H7 (cell line): ENCODE measurements at regions not wholly inside any gene's neighbourhood (a gene's known extent, or its start where the extent isn't known, plus 50 kb on each side); places are given as distances from the start of the nearest gene placed in this dataset.

Experiments
- DNase-seq: peaks from one replicate; pipeline ENCODE4 v3.0.0; 2012
- H3K27me3 ChIP-seq: 2 replicates; pipeline ENCODE4 v1.6.0; 2011; ENCODE audit warnings: mild to moderate bottlenecking, low read length; ENCODE audit not compliant: control insufficient read depth, insufficient read depth
- H3K36me3 ChIP-seq: replicated peaks from 2 replicates; pipeline ENCODE4 v1.5.1; 2011; ENCODE audit warnings: low read length; ENCODE audit not compliant: control insufficient read depth, insufficient read depth
- H3K4me3 ChIP-seq: 2 replicates; pipeline ENCODE4 v1.5.1; 2011; ENCODE audit warnings: low read depth, mild to moderate bottlenecking, control low read depth, low read length, moderate library complexity; ENCODE audit not compliant: insufficient read depth

- no peaks in the 10 kb centered on the region for H3K36me3 ChIP-seq
- DNase-seq: no peak
- no peak overlapping the region for H3K4me3 ChIP-seq
- H3K27me3 ChIP-seq: no peaks in the 10 kb centered on the region; the same call in 1 of the 2 replicates
These were observed 295.4 kb downstream of the RRAGC start for GRCh38 chr1:38563942-38564735.

GRCh38 chr1:38561725-38562124 is 297.8 kb downstream of the RRAGC start:
- no peaks in the 10 kb centered on the region; the same call in 1 of the 2 replicates for H3K27me3 ChIP-seq
- no peaks in the 10 kb centered on the region for H3K36me3 ChIP-seq
- DNase-seq: no peak
- H3K4me3 ChIP-seq: no peak overlapping the region

- H3K27me3 ChIP-seq: no peaks in the 10 kb centered on the region; the same call in 1 of the 2 replicates
These were observed 298.5 kb downstream of the RRAGC start for GRCh38 chr1:38561110-38561509.

GRCh38 chr1:38560457-38560856 is 299.1 kb downstream of the RRAGC start:
- no peak for DNase-seq
- Histone ChIP-seq H3K27me3 (no peaks in the 10 kb centered on the region; the same call in 1 of the 2 replicates), H3K36me3 (no peaks in the 10 kb centered on the region), H3K4me3 (no peak overlapping the region)

More at GRCh38 chr1:38561110-38561509, 298.5 kb downstream of the RRAGC start:
- H3K36me3 ChIP-seq: no peaks in the 10 kb centered on the region
- no peak overlapping the region for H3K4me3 ChIP-seq
- DNase-seq: no peak

- H3K27me3 ChIP-seq: no peaks in the 10 kb centered on the region; the same call in 1 of the 2 replicates
- peak overlapping the region; percentile 29 for H3K4me3 ChIP-seq
- H3K36me3 ChIP-seq: no peaks in the 10 kb centered on the region
- peak; percentile 73 for DNase-seq
These were observed 300.0 kb downstream of the RRAGC start for GRCh38 chr1:38559446-38560165.

GRCh38 chr1:38558500-38559445 is 300.8 kb downstream of the RRAGC start:
- Histone ChIP-seq H3K4me3 (peak overlapping the region; percentile 29), H3K36me3 (no peaks in the 10 kb centered on the region), H3K27me3 (no peaks in the 10 kb centered on the region; the same call in 1 of the 2 replicates)
- DNase-seq: peak; percentile 89

- no peaks in the 10 kb centered on the region; the same call in 1 of the 2 replicates for H3K27me3 ChIP-seq
- no peaks in the 10 kb centered on the region for H3K36me3 ChIP-seq
- no peak overlapping the region for H3K4me3 ChIP-seq
- peak; percentile 72 for DNase-seq
These were observed 301.5 kb downstream of the RRAGC start for GRCh38 chr1:38558055-38558454.

- no peak for DNase-seq
- Histone ChIP-seq H3K36me3 (no peaks in the 10 kb centered on the region), H3K27me3 (no peaks in the 10 kb centered on the region; the same call in 1 of the 2 replicates), H3K4me3 (no peak overlapping the region)
These were observed 304.0 kb downstream of the RRAGC start for GRCh38 chr1:38555594-38555993.

GRCh38 chr1:38555130-38555529 is 304.4 kb downstream of the RRAGC start:
- Histone ChIP-seq H3K36me3 (no peaks in the 10 kb centered on the region), H3K4me3 (no peak overlapping the region), H3K27me3 (no peaks in the 10 kb centered on the region; the same call in 1 of the 2 replicates)
- DNase-seq: no peak

- DNase-seq: no peak
- Histone ChIP-seq H3K4me3 (no peak overlapping the region), H3K36me3 (no peaks in the 10 kb centered on the region), H3K27me3 (no peaks in the 10 kb centered on the region)
These were observed 308.0 kb downstream of the RRAGC start for GRCh38 chr1:38551318-38552307.

- Histone ChIP-seq H3K4me3 (no peak overlapping the region), H3K27me3 (no peaks in the 10 kb centered on the region), H3K36me3 (no peaks in the 10 kb centered on the region)
- DNase-seq: no peak
These were observed 310.4 kb downstream of the RRAGC start for GRCh38 chr1:38549191-38549590.

- no peaks in the 10 kb centered on the region for H3K27me3 ChIP-seq
- DNase-seq: no peak
- no peaks in the 10 kb centered on the region for H3K36me3 ChIP-seq
- H3K4me3 ChIP-seq: no peak overlapping the region
These were observed 312.3 kb downstream of the RRAGC start for GRCh38 chr1:38547321-38547720.

- Histone ChIP-seq H3K36me3 (no peaks in the 10 kb centered on the region), H3K27me3 (no peaks in the 10 kb centered on the region), H3K4me3 (no peak overlapping the region)
- no peak for DNase-seq
These were observed 312.9 kb downstream of the RRAGC start for GRCh38 chr1:38546636-38547035.
